HG02852 (cell line): ENCODE measurements at regions not wholly inside any gene's neighbourhood (a gene's known extent, or its start where the extent isn't known, plus 50 kb on each side); places are given as distances from the start of the nearest gene placed in this dataset.

ENCODE experiments used
- ATAC-seq: cut with Tn5 transposase; IDR thresholded peaks from one replicate; pipeline ENCODE4 v1.9.1; 2021; ENCODE audit warnings: mild to moderate bottlenecking, moderate library complexity; ENCODE audit not compliant: unreplicated experiment

DNA sequence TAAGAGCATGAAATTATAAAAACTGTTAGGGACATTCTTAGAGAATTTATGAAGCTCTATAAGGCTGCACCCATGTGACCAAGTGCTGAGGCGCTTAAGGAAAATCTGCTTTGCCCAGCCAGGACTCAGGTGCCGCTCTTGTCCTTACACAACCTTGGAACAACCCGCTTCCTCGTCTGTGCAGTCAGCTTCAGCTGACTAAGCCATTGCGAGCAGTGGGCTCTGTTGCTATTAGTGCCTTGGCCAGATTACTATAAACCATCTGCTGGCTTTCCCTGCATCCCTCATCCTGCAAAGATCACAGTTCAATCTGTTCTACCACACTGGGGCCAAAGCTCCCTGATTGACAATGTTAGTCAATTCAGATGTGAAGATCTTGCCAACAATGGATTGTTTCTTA, 89.1 kb upstream of the E2F3 start:
- no peak for ATAC-seq

DNA sequence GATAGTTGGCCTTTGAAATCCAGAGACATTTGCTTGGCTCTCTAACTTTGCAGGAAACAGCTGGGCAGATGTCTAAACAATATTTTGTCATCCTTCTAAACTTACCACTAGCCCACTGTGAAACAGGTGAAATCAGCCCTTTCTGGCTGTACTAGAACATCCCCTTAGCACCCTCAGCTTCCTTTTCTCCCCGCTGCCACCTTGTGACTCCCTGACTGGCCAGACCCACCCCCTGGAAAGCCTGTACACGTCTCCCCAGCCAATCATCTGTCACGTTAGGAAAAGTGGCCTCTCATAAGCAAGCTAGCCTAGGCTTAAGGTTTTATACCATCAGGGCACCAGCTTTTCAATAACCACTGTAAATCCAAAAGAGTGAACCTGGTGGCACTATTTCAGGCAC, 88.6 kb upstream of the E2F3 start:
- ATAC-seq: no peak

DNA sequence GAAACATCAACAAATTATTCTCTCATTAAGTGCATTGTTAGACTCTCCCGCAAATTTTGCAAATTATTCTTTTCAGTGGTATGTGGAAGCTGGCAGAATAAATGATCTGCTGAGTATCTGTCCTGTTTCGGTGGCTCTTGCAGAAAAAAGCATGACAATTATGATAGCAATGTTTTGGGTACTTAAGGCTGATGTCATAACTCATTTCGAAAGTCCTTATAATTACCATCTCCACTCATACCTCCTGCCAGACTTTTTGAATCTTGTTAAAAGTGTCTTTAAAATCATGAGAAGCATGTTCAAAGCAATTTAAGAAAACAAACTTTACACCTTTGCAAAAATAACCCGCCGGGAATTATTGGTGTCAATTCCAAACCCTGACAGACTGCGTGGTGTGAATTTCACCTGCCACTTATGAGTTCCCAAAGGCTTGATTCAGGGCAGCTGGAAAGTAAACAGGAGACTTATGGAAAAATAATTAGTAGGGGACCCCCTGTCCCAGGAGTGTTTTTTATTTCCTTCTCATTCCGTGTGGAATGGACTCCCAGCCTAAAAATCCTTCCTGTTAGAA, 87.6 kb upstream of the E2F3 start:
- ATAC-seq: no peak

DNA sequence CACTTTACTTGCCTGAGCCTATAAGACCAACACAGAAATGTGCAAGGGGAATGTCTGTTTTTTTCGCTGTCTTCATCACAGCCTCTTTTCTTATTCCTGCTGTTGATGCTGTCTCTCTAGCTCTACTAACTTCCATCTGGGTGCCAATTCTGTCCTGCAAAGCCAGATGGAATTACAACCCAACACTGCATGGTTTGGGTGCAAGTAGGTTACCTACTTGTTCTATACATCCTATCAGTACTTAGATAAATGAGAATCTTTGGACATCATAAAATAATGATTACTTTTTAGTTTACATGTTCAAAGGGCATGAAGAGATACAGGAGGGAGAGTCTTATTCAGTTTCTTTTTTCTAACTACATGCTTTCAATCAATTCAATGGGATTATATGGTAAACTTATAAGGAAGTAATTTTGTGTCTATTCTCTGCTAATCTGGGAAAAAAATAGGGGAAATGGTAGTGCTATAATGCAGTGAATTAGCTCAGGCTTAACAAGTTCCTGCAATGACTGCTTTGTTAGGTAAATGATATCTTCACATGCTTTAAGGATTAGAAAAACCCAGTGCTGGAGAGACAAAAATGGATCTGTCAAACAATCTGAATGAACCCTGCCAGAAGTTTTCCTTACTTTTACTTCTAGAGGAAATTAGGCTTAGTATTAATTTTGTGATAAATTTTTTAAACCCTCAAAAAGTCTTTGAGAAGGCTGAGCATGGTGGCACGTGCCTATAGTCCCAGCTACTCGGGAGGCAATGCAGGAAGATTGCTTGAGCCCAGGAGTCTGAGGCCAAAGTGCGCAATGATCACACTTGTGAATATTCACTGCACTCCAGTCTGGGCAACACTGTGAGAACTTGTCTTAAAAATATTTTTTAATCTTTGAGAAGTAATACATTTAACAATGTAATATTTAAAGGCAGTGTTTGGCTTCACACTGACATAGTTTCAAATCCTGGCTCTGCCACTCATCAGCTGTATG, 86.5 kb upstream of the E2F3 start:
- ATAC-seq: no peak

DNA sequence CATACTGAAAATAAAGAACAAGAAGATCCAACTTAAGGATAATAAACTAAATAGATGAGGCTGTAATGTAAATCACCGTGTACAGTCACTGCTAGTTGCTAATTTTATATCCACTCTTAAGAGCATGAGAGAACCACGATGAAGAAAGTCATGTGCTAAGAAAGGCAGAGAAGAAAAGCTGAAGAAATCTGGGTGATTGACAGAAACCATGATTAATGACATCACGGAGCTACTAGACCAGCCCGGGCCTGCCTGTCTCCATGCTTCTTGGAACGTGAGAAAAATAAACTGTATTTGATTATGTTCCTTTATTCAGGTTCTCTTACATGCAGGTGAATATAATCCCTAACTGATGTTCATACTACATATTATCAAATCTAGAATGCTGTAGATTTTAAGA, 84.2 kb upstream of the E2F3 start:
- ATAC-seq: no peak

DNA sequence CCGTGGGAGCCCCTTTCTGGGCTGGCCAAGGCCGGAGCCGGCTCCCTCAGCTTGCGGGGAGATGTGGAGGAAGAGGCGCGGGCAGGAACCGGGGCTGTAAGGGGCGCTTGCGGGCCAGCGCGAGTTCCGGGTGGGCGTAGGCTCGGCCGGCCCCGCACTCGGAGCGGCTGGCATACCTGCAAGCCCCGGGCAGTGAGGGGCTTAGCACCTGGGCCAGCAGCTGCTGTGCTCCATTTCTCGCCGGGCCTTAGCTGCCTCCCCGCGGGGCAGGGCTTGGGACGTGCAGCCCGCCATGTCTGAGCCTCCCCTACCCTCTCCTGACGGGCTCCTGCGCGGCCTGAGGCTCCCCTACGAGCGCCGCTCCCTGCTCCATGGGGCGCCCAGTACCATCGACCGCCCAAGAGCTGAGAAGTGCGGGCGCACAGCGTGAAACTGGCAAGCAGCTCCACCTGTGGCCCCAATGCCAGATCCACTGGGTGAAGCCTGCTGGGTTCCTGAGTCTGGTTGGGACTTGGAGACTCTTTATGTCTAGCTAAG, 82.8 kb upstream of the E2F3 start:
- no peak for ATAC-seq

DNA sequence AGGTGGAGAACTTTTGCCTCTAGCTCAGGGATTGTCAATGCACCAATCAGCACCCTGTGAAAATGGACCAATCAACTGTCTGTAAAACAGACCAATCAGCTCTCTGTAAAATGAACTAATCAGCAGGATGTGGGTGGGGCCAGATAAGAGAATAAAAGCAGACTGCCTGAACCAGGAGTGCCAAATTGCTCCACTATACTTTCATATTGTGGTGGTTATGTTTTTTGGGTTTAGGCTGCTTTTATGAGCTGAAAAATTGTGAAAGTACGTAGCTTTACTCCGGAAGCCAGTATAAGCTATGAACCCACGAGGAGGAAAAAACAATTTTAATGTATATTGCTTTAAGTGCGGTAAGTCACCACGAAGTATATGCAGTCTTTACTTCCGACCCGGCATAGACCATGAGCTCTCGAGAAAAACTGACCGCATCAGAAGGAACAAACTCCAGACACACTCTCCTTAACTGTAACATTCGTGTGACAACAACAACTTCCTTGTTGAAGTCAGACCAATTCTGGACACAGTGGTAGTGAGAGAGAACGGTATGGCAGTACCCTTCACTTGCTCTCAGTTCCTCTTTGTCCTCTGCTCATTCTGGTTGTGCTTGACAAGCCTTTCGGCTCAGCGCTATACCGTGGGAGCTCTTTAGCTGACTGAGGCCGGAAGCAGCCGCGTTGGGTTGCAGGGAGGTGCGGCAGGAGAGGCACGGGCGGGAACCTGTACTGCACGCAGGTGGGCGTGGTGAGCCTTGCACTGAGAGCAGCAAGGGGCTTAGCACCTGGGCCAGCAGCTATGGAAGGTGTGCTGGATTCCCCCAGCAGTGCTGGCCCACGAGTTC, 81.9 kb upstream of the E2F3 start:
- ATAC-seq: peak; percentile 98

DNA sequence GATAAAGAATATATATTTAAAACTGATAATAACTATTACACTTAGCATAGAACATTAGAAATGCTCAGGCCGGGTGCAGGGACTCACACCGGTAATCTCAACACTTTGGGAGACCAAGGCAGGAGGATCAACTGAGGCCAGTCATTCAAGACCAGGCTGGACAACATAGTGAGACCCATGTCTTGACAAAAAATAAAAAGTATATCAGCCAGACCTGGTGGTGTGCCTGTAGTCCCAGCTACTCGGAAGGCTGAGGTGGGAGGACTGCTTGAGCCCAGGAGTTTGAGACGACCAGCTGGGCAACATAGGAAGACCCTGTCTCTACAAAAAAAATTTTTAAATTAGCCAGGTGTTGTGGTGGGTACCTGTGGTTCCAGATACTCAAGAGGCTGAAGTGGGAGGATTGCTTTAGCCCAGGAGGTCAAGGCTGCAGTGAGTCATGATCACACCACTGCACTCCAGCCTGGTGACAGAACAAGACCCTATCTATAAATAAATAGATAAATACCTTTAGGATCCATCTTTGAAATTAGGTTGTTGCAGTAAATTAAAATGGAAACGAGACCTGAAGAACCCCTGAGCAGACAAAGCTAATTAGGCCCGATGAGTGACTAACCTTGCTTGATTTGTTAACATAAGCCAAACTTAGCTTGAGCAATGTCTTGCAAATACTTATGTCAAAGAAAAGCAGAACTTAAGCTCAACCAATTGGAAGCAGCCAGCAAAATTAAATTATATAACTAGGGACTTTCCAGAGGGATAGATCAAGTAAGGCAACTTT, 75.8 kb upstream of the E2F3 start:
- no peak for ATAC-seq

DNA sequence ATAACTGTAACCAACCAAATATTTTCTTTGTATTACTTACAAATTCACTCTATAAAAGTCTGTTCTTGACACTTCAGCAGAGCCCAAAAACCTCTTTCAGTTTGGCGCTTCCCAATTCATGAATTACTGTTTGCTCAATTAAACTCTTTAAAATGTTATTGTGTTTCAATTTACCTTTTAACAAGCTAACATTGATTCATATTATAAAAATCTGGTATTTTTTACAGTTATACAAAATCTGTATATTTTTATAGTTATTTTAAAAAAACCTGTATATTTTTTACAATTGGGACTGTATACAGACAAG, 75.3 kb upstream of the E2F3 start:
- no peak for ATAC-seq

DNA sequence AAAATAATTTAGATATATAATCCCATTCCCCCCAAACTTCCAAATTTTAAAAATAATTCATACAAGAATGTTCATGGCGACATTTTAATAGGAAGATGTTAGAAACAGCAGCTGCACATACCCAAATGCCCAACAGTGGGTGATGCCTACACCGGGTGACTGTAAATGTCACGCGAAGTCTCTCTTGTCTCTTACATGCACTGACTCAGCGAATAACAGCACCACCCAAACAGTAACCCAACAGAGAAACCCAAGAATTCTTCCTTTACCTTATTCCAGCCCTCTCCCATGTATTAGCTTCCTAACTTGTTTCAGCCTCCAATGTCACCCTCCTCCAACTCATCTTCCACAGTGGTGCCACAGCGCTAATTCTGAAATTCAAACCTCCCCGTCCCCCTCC, 74.5 kb upstream of the E2F3 start:
- no peak for ATAC-seq

DNA sequence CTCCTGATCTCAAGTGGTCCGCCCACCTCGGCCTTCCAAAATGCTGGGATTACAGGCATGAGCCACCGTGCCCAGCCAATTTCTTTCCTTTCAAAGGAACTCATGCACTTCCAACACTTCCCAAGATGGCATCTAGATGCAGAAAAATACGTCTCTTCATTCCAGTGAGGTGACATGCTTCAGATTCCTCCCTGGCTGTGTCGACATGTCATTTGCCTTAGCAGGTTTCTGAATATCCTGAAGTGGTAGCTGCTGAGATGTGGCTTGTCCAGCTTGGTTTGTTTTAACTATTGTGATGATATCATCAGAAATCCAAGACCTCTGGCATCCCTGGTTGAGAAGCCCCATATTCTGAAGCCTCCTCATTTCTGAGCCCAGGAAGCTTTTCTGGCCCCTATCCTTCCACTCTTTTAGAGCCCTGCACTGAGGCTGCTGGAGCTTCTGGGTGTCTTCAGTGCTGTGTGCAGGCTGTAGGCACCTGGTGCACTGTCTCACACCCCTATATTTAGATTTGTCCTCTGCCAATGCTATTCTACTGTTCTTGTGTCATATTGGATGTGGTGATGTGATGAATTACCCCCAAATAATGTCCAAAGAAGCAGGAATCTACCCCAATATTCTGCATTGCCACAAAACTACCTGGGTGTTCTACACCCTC, 73.3 kb upstream of the E2F3 start:
- ATAC-seq: no peak

DNA sequence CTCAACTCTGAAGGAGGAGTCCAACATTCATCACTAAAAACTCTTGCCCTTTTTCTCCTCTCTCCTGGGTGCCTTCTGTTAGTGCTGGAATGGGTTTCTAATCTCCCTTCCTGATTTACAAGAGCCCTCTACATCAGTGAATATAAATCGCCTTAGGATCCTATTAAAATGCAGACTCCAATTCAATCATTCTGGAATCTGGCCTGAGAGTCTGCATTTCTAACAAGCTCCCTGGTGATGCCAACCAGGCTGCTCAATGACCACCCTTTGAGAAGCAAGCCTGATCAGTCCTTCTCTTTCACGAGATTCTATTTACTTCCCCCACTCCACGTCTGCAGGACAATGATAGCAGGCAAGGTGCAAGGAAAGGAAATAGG, 72.8 kb upstream of the E2F3 start:
- ATAC-seq: no peak

DNA sequence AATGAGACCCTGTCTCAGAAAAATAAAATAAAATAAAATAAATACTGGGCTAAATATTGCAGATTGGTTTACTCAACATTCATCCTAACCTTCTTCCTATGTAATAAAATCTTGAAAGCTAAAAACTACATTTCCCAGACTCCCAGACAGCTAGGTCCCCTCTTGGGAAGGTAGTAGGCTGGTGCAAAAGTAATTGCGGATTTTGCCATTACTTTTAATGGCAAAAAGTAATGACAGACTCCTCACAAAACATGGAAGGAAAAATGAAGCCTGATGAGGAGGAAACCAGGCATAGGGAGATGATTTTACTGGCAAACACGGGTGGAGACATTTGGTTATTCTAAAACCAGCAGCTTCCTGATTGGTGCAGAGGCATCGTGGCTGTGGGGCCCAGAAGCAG, 70.6 kb upstream of the E2F3 start:
- no peak for ATAC-seq

DNA sequence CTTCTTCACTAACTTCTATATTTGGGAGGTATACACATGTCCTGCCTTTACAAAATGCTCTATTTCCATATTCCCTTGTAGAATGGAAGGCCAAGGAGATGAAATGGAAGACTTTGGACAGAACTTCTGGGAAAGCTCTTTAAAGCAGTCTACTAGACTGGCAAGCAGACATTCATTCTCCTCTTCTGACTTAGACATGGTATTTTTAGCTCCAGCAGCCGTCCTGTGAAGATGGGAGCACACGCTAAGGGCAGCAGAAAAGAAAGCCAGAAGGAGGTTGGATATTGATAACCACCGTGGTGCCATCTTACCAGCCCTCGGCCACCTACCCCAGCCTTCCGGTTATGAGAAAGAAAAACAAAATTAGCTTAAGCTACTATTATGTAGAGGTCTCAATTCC, 70.1 kb upstream of the E2F3 start:
- ATAC-seq: no peak

DNA sequence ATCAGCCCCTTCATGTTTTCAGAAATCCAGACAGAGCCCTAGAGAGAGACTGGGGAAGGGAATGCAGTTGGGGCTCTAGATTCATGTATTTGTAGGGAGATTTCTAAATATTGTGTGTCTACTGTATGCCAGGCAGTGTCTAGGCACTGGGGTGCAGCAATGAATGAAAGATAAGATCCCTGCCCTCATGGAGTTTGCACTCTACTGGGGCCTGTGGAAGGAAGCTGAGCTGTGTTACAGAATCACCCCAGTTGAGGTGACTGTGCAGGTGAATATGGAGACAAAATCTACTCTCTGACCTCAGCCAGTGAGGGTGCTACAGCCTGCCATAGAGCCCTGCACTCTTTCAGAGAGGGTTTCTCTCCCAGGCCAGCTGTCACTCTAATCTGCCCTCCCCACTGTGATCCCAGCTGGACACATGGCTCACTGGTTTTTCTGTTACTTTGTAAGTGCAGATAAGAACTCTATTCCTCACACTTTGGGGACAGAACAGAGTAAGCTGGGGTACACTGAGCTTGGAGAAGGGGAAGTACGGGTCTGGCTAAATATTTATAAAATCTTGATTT, 69.2 kb upstream of the E2F3 start:
- no peak for ATAC-seq

DNA sequence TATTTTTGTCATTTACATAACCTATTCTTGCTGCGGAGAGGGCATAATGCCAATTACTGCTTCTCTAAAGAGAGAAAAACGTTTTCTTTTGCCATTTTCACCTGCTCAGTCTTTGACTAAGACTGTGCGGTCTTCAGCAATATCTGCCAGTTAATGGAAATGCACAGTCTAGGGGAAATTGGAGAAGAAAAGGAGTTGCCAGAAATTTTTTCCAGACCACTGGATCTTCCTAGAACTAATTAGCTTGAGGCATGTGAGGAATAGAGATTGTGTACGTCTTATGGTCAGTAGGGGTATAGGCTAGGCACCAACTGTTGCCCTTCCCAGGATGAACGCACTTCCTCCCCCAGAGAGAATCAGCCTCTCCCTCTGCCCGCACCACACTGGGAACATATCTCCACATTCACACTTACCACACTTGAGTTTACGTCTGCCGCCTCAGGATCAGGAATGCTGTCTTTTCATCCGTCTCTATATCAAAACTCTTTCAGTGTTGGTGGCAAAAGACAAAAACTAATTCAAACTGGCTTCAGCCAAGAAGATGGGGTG, 67.9 kb upstream of the E2F3 start:
- no peak for ATAC-seq

DNA sequence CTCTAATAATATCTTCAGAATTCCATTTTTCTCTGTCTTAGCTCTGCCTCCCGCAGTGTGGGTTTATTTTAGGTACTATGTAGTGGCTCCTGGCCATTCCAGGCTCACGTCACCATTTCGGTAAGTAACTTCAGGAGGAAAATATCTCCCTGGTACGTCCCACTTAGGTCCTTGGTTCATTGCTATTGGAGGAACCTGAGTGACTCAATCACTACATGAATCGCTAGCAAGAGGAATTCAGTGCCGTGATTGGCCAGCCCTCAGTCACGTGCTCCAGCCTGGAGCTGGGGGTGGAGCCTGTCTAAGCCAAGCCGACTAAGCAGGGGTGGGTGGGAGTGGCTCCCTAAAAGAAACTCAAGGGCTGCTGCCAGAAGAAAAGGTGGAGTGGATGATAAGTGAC, 67.3 kb upstream of the E2F3 start:
- no peak for ATAC-seq

DNA sequence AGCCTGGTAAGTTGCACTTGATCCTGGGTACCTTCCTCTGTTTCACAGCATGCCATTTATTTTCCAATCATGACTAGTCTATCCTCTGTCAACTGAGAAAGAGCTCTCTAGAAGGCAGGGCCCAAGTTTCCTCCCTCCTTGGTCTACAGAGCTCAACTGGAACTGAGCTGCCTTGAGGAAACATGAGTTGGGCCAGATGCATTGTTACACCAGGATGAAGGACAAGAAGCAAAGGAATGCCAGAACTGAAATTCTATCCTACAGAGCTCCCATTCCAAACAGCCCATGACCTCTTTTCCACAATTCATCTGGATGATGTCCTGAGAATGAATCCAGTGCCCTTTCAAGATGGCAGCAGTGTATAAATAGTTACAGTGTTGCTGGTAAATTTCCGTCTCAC, 66.7 kb upstream of the E2F3 start:
- ATAC-seq: no peak

DNA sequence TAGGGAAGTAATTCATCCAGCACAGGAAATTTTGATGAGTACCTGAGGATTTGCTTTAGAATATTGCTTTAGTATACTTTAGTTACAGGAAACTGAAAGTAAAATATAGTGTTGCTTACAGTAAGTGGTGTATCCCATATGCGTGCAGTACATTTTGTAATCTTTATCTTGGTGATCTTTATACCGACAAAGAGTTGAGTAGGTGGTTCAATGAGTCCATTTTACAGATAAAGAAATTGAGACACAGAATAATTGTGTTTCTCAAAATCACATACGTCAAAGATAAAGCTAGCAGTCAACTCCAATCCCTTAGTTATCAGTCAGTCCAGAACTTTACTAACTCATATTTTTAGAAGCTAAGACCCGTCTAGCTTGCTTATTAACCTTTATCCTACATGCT, 65.8 kb upstream of the E2F3 start:
- no peak for ATAC-seq

DNA sequence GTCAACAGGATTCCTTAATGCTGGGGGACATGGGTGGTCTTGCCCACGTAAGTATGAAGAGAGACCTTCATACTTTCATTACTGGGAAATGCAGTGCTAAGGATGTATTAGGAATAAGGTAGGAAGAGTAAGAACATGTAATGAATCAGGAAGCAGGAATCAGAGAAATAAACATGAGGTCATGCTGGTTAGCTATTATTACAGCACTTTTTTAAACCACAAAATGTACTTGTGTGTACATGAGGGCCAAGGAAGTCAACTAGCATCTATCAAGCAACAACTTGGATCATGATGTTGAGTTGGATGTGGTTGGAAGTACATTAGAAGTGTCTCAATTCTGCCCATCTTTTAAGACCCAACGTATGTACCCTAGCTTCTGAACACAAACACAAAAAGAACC, 63.5 kb upstream of the E2F3 start:
- ATAC-seq: no peak
